ENCODE measurements at regions not wholly inside any gene's neighbourhood (a gene's known extent, or its start where the extent isn't known, plus 50 kb on each side); places are given as distances from the start of the nearest gene placed in this dataset.

DNA sequence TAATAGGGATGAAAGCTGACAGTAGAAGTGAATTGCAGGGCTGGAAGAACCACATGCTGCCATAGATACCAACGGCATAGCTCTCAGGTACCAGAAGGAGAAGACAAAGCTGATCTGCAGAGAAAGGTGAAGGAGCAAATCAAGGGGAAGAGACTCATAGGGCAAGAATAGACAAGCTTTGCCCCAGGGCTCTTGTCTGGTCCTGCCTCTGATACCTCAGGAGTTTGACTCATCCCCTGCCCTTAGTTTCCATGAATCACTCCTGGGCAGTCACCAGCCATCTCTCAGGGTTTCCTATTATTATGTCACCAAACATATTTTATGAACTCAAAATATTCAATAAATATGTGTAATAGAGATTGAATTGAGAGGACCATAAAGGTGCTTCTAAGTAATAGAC is 800.9 kb downstream of the DNAH5 start:
- DNase-seq (ENCODE audit: low spot score) (no peak), ATAC-seq (no peak)
- no peak overlapping the region for H3K4me3 Mint-ChIP-seq
- H3K27ac Mint-ChIP-seq: no peak overlapping the region
- no peaks in the 10 kb centered on the region for H3K36me3 Mint-ChIP-seq
- H3K27me3 Mint-ChIP-seq (ENCODE audit: low read depth): no peaks in the 10 kb centered on the region
- peaks cover 5% of the 10 kb centered on the region for H3K4me1 Mint-ChIP-seq
- H3K9me3 Mint-ChIP-seq: peaks cover 11% of the 10 kb centered on the region
- POLR2A ChIA-PET: no interaction called here
- CTCF ChIA-PET: no interaction called here
- no peak for TF ChIP-seq GTF2I (CRISPR knock-in tag; conservative IDR thresholded peaks at IDR 0.05)
- TF ChIP-seq ZBTB43 (CRISPR knock-in tag; IDR thresholded peaks at IDR 0.05): no peak
- TF ChIP-seq SMAD3 (CRISPR knock-in tag; IDR thresholded peaks at IDR 0.05; ENCODE audit: borderline replicate concordance): no peak
- TF ChIP-seq ZNF317 (CRISPR knock-in tag; IDR thresholded peaks at IDR 0.05; ENCODE audit: borderline replicate concordance, low read depth): no peak
- TF ChIP-seq, protein P1, sequence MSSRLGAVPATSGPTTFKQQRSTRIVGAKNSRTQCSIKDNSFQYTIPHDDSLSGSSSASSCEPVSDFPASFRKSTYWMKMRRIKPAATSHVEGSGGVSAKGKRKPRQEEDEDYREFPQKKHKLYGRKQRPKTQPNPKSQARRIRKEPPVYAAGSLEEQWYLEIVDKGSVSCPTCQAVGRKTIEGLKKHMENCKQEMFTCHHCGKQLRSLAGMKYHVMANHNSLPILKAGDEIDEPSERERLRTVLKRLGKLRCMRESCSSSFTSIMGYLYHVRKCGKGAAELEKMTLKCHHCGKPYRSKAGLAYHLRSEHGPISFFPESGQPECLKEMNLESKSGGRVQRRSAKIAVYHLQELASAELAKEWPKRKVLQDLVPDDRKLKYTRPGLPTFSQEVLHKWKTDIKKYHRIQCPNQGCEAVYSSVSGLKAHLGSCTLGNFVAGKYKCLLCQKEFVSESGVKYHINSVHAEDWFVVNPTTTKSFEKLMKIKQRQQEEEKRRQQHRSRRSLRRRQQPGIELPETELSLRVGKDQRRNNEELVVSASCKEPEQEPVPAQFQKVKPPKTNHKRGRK (CRISPR knock-in tag; IDR thresholded peaks at IDR 0.05; ENCODE audit: borderline replicate concordance): no peak
- TF ChIP-seq, protein P2, sequence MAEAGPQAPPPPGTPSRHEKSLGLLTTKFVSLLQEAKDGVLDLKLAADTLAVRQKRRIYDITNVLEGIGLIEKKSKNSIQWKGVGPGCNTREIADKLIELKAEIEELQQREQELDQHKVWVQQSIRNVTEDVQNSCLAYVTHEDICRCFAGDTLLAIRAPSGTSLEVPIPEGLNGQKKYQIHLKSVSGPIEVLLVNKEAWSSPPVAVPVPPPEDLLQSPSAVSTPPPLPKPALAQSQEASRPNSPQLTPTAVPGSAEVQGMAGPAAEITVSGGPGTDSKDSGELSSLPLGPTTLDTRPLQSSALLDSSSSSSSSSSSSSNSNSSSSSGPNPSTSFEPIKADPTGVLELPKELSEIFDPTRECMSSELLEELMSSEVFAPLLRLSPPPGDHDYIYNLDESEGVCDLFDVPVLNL (CRISPR knock-in tag; IDR thresholded peaks at IDR 0.05; ENCODE audit: borderline replicate concordance, low read depth): no peak
- TF ChIP-seq, protein P3, sequence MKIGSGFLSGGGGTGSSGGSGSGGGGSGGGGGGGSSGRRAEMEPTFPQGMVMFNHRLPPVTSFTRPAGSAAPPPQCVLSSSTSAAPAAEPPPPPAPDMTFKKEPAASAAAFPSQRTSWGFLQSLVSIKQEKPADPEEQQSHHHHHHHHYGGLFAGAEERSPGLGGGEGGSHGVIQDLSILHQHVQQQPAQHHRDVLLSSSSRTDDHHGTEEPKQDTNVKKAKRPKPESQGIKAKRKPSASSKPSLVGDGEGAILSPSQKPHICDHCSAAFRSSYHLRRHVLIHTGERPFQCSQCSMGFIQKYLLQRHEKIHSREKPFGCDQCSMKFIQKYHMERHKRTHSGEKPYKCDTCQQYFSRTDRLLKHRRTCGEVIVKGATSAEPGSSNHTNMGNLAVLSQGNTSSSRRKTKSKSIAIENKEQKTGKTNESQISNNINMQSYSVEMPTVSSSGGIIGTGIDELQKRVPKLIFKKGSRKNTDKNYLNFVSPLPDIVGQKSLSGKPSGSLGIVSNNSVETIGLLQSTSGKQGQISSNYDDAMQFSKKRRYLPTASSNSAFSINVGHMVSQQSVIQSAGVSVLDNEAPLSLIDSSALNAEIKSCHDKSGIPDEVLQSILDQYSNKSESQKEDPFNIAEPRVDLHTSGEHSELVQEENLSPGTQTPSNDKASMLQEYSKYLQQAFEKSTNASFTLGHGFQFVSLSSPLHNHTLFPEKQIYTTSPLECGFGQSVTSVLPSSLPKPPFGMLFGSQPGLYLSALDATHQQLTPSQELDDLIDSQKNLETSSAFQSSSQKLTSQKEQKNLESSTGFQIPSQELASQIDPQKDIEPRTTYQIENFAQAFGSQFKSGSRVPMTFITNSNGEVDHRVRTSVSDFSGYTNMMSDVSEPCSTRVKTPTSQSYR (CRISPR knock-in tag; IDR thresholded peaks at IDR 0.05): no peak
- no peak for TF ChIP-seq GRHL2 (CRISPR knock-in tag; IDR thresholded peaks at IDR 0.05; ENCODE audit: insufficient replicate concordance, severe bottlenecking)
- TF ChIP-seq ZMAT4 (CRISPR knock-in tag; IDR thresholded peaks at IDR 0.05): no peak
- TF ChIP-seq PRRX2 (CRISPR knock-in tag; IDR thresholded peaks at IDR 0.05): no peak
- TF ChIP-seq EMX1 (CRISPR knock-in tag; IDR thresholded peaks at IDR 0.05): no peak
- TF ChIP-seq ZNF138 (CRISPR knock-in tag; conservative IDR thresholded peaks at IDR 0.05): no peak
- TF ChIP-seq CDX4 (CRISPR knock-in tag; IDR thresholded peaks at IDR 0.05; ENCODE audit: borderline replicate concordance): no peak

DNA sequence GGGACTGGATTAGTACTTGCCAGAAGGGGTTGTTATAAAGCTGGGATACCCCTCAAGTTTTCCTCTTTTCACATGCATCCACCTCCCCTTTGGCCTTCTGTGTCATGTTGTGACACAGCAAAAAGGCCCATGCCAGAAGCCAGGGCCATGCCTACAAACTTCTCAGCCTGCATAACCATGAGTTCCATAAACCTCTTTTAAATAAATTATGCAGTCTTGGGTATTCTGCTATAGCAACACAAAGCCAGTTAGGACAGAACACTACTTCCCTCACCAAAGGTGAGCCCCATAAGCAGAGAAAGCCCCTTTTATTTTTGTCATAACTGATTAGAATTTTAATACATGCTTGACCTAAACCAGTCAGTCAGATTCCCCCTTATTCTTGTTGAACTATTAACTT is 801.3 kb downstream of the DNAH5 start:
- ChIA-PET POLR2A (no interaction called here), CTCF (no interaction called here)
- no peak overlapping the region for H3K4me3 Mint-ChIP-seq
- H3K4me1 Mint-ChIP-seq: peaks cover 5% of the 10 kb centered on the region
- DNase-seq (ENCODE audit: low spot score): no peak
- 0 out of 2 replicates have a peak, but pooled peaks cover 2% of the 10 kb centered on the region for H3K36me3 Mint-ChIP-seq
- no peak for ATAC-seq
- peaks cover 10% of the 10 kb centered on the region for H3K9me3 Mint-ChIP-seq
- H3K27me3 Mint-ChIP-seq (ENCODE audit: low read depth): no peaks in the 10 kb centered on the region
- no peak overlapping the region for H3K27ac Mint-ChIP-seq
- TF ChIP-seq, protein P1 (CRISPR knock-in tag; IDR thresholded peaks at IDR 0.05; ENCODE audit: borderline replicate concordance): no peak
- no peak for TF ChIP-seq SOX15 (CRISPR knock-in tag; IDR thresholded peaks at IDR 0.05)
- TF ChIP-seq STAT6 (CRISPR knock-in tag; conservative IDR thresholded peaks at IDR 0.05; ENCODE audit: low read depth): no peak
- TF ChIP-seq, protein P4, sequence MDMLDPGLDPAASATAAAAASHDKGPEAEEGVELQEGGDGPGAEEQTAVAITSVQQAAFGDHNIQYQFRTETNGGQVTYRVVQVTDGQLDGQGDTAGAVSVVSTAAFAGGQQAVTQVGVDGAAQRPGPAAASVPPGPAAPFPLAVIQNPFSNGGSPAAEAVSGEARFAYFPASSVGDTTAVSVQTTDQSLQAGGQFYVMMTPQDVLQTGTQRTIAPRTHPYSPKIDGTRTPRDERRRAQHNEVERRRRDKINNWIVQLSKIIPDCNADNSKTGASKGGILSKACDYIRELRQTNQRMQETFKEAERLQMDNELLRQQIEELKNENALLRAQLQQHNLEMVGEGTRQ (CRISPR knock-in tag; IDR thresholded peaks at IDR 0.05): no peak
- TF ChIP-seq, protein P5, sequence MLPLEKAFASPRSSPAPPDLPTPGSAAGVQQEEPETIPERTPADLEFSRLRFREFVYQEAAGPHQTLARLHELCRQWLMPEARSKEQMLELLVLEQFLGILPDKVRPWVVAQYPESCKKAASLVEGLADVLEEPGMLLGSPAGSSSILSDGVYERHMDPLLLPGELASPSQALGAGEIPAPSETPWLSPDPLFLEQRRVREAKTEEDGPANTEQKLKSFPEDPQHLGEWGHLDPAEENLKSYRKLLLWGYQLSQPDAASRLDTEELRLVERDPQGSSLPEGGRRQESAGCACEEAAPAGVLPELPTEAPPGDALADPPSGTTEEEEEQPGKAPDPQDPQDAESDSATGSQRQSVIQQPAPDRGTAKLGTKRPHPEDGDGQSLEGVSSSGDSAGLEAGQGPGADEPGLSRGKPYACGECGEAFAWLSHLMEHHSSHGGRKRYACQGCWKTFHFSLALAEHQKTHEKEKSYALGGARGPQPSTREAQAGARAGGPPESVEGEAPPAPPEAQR (CRISPR knock-in tag; IDR thresholded peaks at IDR 0.05): no peak
- TF ChIP-seq NR1H2 (CRISPR knock-in tag; IDR thresholded peaks at IDR 0.05): no peak
- TF ChIP-seq NFE2L1 (CRISPR knock-in tag; IDR thresholded peaks at IDR 0.05): no peak
- TF ChIP-seq GABPB1 (CRISPR knock-in tag; IDR thresholded peaks at IDR 0.05): no peak
- no peak for TF ChIP-seq ZNF317 (CRISPR knock-in tag; IDR thresholded peaks at IDR 0.05; ENCODE audit: borderline replicate concordance, low read depth)

Measured in WTC11 (cell line).